ENCODE measurements at regions not wholly inside any gene's neighbourhood (a gene's known extent, or its start where the extent isn't known, plus 50 kb on each side); places are given as distances from the start of the nearest gene placed in this dataset.

GRCh38 chr18:74023220-74023619 lies 124.4 kb downstream of the FBXO15 start:
- no peak overlapping the region for H3K4me3 ChIP-seq (ENCODE audit: low read length)
- H3K9ac ChIP-seq (ENCODE audit: low read length): no peak overlapping the region
- H3K27me3 ChIP-seq (ENCODE audit: control insufficient read depth, insufficient read depth, low read length): no peaks in the 10 kb centered on the region
- no peak overlapping the region for H3K27ac ChIP-seq (ENCODE audit: low read length)
- H3K4me1 ChIP-seq (ENCODE audit: control insufficient read depth, low read depth, low read length): peaks cover 5% of the 10 kb centered on the region
- H3K9me3 ChIP-seq (ENCODE audit: control insufficient read depth, low read depth, low read length): no peaks in the 10 kb centered on the region
- H3K36me3 ChIP-seq (ENCODE audit: control insufficient read depth, low read depth, low read length): no peaks in the 10 kb centered on the region

GRCh38 chr18:74019864-74020263 lies 127.8 kb downstream of the FBXO15 start:
- no peak overlapping the region for H3K9ac ChIP-seq (ENCODE audit: low read length)
- no peaks in the 10 kb centered on the region for H3K27me3 ChIP-seq (ENCODE audit: control insufficient read depth, insufficient read depth, low read length)
- H3K4me3 ChIP-seq (ENCODE audit: low read length): no peak overlapping the region
- H3K27ac ChIP-seq (ENCODE audit: low read length): no peak overlapping the region
- H3K36me3 ChIP-seq (ENCODE audit: control insufficient read depth, low read depth, low read length): no peaks in the 10 kb centered on the region
- H3K9me3 ChIP-seq (ENCODE audit: control insufficient read depth, low read depth, low read length): no peaks in the 10 kb centered on the region
- H3K4me1 ChIP-seq (ENCODE audit: control insufficient read depth, low read depth, low read length): peaks cover 5% of the 10 kb centered on the region

- Histone ChIP-seq H3K27ac (ENCODE audit: low read length) (no peak overlapping the region), H3K4me1 (ENCODE audit: control insufficient read depth, low read depth, low read length) (no peaks in the 10 kb centered on the region), H3K27me3 (ENCODE audit: control insufficient read depth, insufficient read depth, low read length) (no peaks in the 10 kb centered on the region), H3K4me3 (ENCODE audit: low read length) (no peak overlapping the region), H3K9ac (ENCODE audit: low read length) (no peak overlapping the region), H3K36me3 (ENCODE audit: control insufficient read depth, low read depth, low read length) (no peaks in the 10 kb centered on the region), H3K9me3 (ENCODE audit: control insufficient read depth, low read depth, low read length) (no peaks in the 10 kb centered on the region)
Observed at GRCh38 chr18:74013955-74014354, 133.7 kb downstream of the FBXO15 start.

- no peaks in the 10 kb centered on the region for H3K27me3 ChIP-seq (ENCODE audit: control insufficient read depth, insufficient read depth, low read length)
Observed at GRCh38 chr18:74012954-74013630, 134.5 kb downstream of the FBXO15 start.

GRCh38 chr18:74006143-74006542 lies 141.5 kb downstream of the FBXO15 start:
- Histone ChIP-seq H3K36me3 (ENCODE audit: control insufficient read depth, low read depth, low read length) (no peaks in the 10 kb centered on the region), H3K4me1 (ENCODE audit: control insufficient read depth, low read depth, low read length) (no peaks in the 10 kb centered on the region), H3K27me3 (ENCODE audit: control insufficient read depth, insufficient read depth, low read length) (no peaks in the 10 kb centered on the region), H3K9me3 (ENCODE audit: control insufficient read depth, low read depth, low read length) (no peaks in the 10 kb centered on the region), H3K27ac (ENCODE audit: low read length) (no peak overlapping the region), H3K9ac (ENCODE audit: low read length) (no peak overlapping the region), H3K4me3 (ENCODE audit: low read length) (no peak overlapping the region)

More at GRCh38 chr18:74012954-74013630, 134.5 kb downstream of the FBXO15 start:
- H3K9ac ChIP-seq (ENCODE audit: low read length): no peak overlapping the region
- no peaks in the 10 kb centered on the region for H3K36me3 ChIP-seq (ENCODE audit: control insufficient read depth, low read depth, low read length)
- H3K4me3 ChIP-seq (ENCODE audit: low read length): no peak overlapping the region
- H3K9me3 ChIP-seq (ENCODE audit: control insufficient read depth, low read depth, low read length): no peaks in the 10 kb centered on the region
- H3K27ac ChIP-seq (ENCODE audit: low read length): no peak overlapping the region
- H3K4me1 ChIP-seq (ENCODE audit: control insufficient read depth, low read depth, low read length): no peaks in the 10 kb centered on the region

GRCh38 chr18:74005320-74006109 lies 142.1 kb downstream of the FBXO15 start:
- H3K27ac ChIP-seq (ENCODE audit: low read length): no peak overlapping the region
- H3K36me3 ChIP-seq (ENCODE audit: control insufficient read depth, low read depth, low read length): no peaks in the 10 kb centered on the region
- no peak overlapping the region for H3K9ac ChIP-seq (ENCODE audit: low read length)
- no peak overlapping the region for H3K4me3 ChIP-seq (ENCODE audit: low read length)
- H3K27me3 ChIP-seq (ENCODE audit: control insufficient read depth, insufficient read depth, low read length): no peaks in the 10 kb centered on the region
- no peaks in the 10 kb centered on the region for H3K9me3 ChIP-seq (ENCODE audit: control insufficient read depth, low read depth, low read length)
- no peaks in the 10 kb centered on the region for H3K4me1 ChIP-seq (ENCODE audit: control insufficient read depth, low read depth, low read length)

- peaks cover 4% of the 10 kb centered on the region for H3K9me3 ChIP-seq (ENCODE audit: control insufficient read depth, low read depth, low read length)
- H3K4me3 ChIP-seq (ENCODE audit: low read length): no peak overlapping the region
- no peaks in the 10 kb centered on the region for H3K36me3 ChIP-seq (ENCODE audit: control insufficient read depth, low read depth, low read length)
- no peaks in the 10 kb centered on the region for H3K4me1 ChIP-seq (ENCODE audit: control insufficient read depth, low read depth, low read length)
- H3K27ac ChIP-seq (ENCODE audit: low read length): no peak overlapping the region
- no peak overlapping the region for H3K9ac ChIP-seq (ENCODE audit: low read length)
- H3K27me3 ChIP-seq (ENCODE audit: control insufficient read depth, insufficient read depth, low read length): no peaks in the 10 kb centered on the region
Observed at GRCh38 chr18:73992242-73993022, 155.2 kb downstream of the FBXO15 start.

GRCh38 chr18:73991570-73991969 lies 156.1 kb downstream of the FBXO15 start:
- Histone ChIP-seq H3K27ac (ENCODE audit: low read length) (no peak overlapping the region), H3K4me1 (ENCODE audit: control insufficient read depth, low read depth, low read length) (no peaks in the 10 kb centered on the region), H3K9me3 (ENCODE audit: control insufficient read depth, low read depth, low read length) (peaks cover 6% of the 10 kb centered on the region), H3K36me3 (ENCODE audit: control insufficient read depth, low read depth, low read length) (no peaks in the 10 kb centered on the region), H3K9ac (ENCODE audit: low read length) (no peak overlapping the region), H3K4me3 (ENCODE audit: low read length) (no peak overlapping the region), H3K27me3 (ENCODE audit: control insufficient read depth, insufficient read depth, low read length) (no peaks in the 10 kb centered on the region)

- Histone ChIP-seq H3K9ac (ENCODE audit: low read length) (no peak overlapping the region), H3K27ac (ENCODE audit: low read length) (no peak overlapping the region), H3K9me3 (ENCODE audit: control insufficient read depth, low read depth, low read length) (peaks cover 6% of the 10 kb centered on the region), H3K27me3 (ENCODE audit: control insufficient read depth, insufficient read depth, low read length) (no peaks in the 10 kb centered on the region), H3K36me3 (ENCODE audit: control insufficient read depth, low read depth, low read length) (no peaks in the 10 kb centered on the region), H3K4me1 (ENCODE audit: control insufficient read depth, low read depth, low read length) (no peaks in the 10 kb centered on the region), H3K4me3 (ENCODE audit: low read length) (no peak overlapping the region)
Observed at GRCh38 chr18:73990258-73990657, 157.4 kb downstream of the FBXO15 start.

- no peaks in the 10 kb centered on the region for H3K36me3 ChIP-seq (ENCODE audit: control insufficient read depth, low read depth, low read length)
- peaks cover 6% of the 10 kb centered on the region for H3K9me3 ChIP-seq (ENCODE audit: control insufficient read depth, low read depth, low read length)
- H3K4me1 ChIP-seq (ENCODE audit: control insufficient read depth, low read depth, low read length): no peaks in the 10 kb centered on the region
- H3K27ac ChIP-seq (ENCODE audit: low read length): no peak overlapping the region
- no peak overlapping the region for H3K9ac ChIP-seq (ENCODE audit: low read length)
- no peaks in the 10 kb centered on the region for H3K27me3 ChIP-seq (ENCODE audit: control insufficient read depth, insufficient read depth, low read length)
- no peak overlapping the region for H3K4me3 ChIP-seq (ENCODE audit: low read length)
Observed at GRCh38 chr18:73987247-73987980, 160.2 kb downstream of the FBXO15 start.

- no peaks in the 10 kb centered on the region for H3K27me3 ChIP-seq (ENCODE audit: control insufficient read depth, insufficient read depth, low read length)
- no peaks in the 10 kb centered on the region for H3K4me1 ChIP-seq (ENCODE audit: control insufficient read depth, low read depth, low read length)
- H3K9me3 ChIP-seq (ENCODE audit: control insufficient read depth, low read depth, low read length): peaks cover 6% of the 10 kb centered on the region
- H3K36me3 ChIP-seq (ENCODE audit: control insufficient read depth, low read depth, low read length): no peaks in the 10 kb centered on the region
- no peak overlapping the region for H3K4me3 ChIP-seq (ENCODE audit: low read length)
- no peak overlapping the region for H3K9ac ChIP-seq (ENCODE audit: low read length)
- H3K27ac ChIP-seq (ENCODE audit: low read length): no peak overlapping the region
Observed at GRCh38 chr18:73986711-73987110, 160.9 kb downstream of the FBXO15 start.
